IMR-90 (cell line): ENCODE measurements at regions not wholly inside any gene's neighbourhood (a gene's known extent, or its start where the extent isn't known, plus 50 kb on each side); places are given as distances from the start of the nearest gene placed in this dataset.

Experiments used
- BHLHE40 ChIP-seq: fragments of 150-350 bp; IDR thresholded peaks from 2 replicates; pipeline ENCODE4 v1.6.1; 2016; ENCODE audit warnings: mild to moderate bottlenecking, low read depth, low read length
- CEBPB ChIP-seq: IDR thresholded peaks from 2 replicates; pipeline ENCODE4 v1.6.1; 2012; ENCODE audit warnings: low read depth, low read length, improper control_type of control experiment
- CHD1 ChIP-seq: IDR thresholded peaks from 2 replicates; pipeline ENCODE4 v1.6.1; 2012; ENCODE audit warnings: low read depth, low read length, improper control_type of control experiment
- FOS ChIP-seq: fragments of 150-350 bp; IDR thresholded peaks from 2 replicates; pipeline ENCODE4 v1.6.1; 2016; ENCODE audit warnings: low read depth, low read length
- MAFK ChIP-seq: IDR thresholded peaks from 2 replicates; pipeline ENCODE4 v1.6.1; 2012; ENCODE audit warnings: low read depth, low read length, improper control_type of control experiment
- MAZ ChIP-seq: IDR thresholded peaks from 2 replicates; pipeline ENCODE4 v1.6.1; 2012; ENCODE audit warnings: low read depth, mild to moderate bottlenecking, low read length, improper control_type of control experiment, moderate library complexity, borderline replicate concordance
- NFE2L2 ChIP-seq: fragments of 150-350 bp; IDR thresholded peaks from 2 replicates; pipeline ENCODE4 v1.6.1; 2016; ENCODE audit warnings: low read depth, mild to moderate bottlenecking, low read length
- POLR2A ChIP-seq: IDR thresholded peaks from 2 replicates; pipeline ENCODE4 v1.6.1; 2012; ENCODE audit warnings: mild to moderate bottlenecking, low read depth, low read length
- RAD21 ChIP-seq: IDR thresholded peaks from 2 replicates; pipeline ENCODE4 v1.6.1; 2012; ENCODE audit warnings: low read length, improper control_type of control experiment
- RCOR1 ChIP-seq: IDR thresholded peaks from 2 replicates; pipeline ENCODE4 v1.6.1; 2012; ENCODE audit warnings: mild to moderate bottlenecking, low read length, improper control_type of control experiment; ENCODE audit not compliant: insufficient replicate concordance
- RFX5 ChIP-seq: IDR thresholded peaks from 2 replicates; pipeline ENCODE4 v1.8.0; 2012; ENCODE audit warnings: low read depth, mild to moderate bottlenecking, low read length, moderate library complexity
- SMC3 ChIP-seq: fragments of 150-350 bp; IDR thresholded peaks from 2 replicates; pipeline ENCODE4 v1.6.1; 2016; ENCODE audit warnings: low read depth, mild to moderate bottlenecking, antibody characterized with exemption, low read length, moderate library complexity
- TF ChIP-seq, protein P1 (sequence below): conservative IDR thresholded peaks from 2 replicates; pipeline ENCODE4 v1.5.1; 2012; ENCODE audit warnings: mild to moderate bottlenecking, low read depth, low read length, improper control_type of control experiment
- TF ChIP-seq, protein P2 (sequence below): fragments of 150-350 bp; IDR thresholded peaks from 2 replicates; pipeline ENCODE4 v1.6.1; 2016; ENCODE audit warnings: low read depth, mild to moderate bottlenecking, low read length, moderate library complexity, borderline replicate concordance

- TF ChIP-seq POLR2A (no peak), SMC3 (no peak), RCOR1 (no peak), RAD21 (no peak), FOS (no peak), MAFK (no peak), CEBPB (no peak), BHLHE40 (no peak), RFX5 (no peak), MAZ (no peak), NFE2L2 (no peak), CHD1 (no peak)
- TF ChIP-seq, protein P1, sequence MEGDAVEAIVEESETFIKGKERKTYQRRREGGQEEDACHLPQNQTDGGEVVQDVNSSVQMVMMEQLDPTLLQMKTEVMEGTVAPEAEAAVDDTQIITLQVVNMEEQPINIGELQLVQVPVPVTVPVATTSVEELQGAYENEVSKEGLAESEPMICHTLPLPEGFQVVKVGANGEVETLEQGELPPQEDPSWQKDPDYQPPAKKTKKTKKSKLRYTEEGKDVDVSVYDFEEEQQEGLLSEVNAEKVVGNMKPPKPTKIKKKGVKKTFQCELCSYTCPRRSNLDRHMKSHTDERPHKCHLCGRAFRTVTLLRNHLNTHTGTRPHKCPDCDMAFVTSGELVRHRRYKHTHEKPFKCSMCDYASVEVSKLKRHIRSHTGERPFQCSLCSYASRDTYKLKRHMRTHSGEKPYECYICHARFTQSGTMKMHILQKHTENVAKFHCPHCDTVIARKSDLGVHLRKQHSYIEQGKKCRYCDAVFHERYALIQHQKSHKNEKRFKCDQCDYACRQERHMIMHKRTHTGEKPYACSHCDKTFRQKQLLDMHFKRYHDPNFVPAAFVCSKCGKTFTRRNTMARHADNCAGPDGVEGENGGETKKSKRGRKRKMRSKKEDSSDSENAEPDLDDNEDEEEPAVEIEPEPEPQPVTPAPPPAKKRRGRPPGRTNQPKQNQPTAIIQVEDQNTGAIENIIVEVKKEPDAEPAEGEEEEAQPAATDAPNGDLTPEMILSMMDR, result no peak
- TF ChIP-seq, protein P2, sequence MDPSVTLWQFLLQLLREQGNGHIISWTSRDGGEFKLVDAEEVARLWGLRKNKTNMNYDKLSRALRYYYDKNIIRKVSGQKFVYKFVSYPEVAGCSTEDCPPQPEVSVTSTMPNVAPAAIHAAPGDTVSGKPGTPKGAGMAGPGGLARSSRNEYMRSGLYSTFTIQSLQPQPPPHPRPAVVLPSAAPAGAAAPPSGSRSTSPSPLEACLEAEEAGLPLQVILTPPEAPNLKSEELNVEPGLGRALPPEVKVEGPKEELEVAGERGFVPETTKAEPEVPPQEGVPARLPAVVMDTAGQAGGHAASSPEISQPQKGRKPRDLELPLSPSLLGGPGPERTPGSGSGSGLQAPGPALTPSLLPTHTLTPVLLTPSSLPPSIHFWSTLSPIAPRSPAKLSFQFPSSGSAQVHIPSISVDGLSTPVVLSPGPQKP, result no peak
Observed at GRCh38 chrX:128408842-128409241, 356.6 kb upstream of the ACTRT1 start.
